PC-3 (cell line): ENCODE measurements at regions not wholly inside any gene's neighbourhood (a gene's known extent, or its start where the extent isn't known, plus 50 kb on each side); places are given as distances from the start of the nearest gene placed in this dataset.

Source experiments
- ATAC-seq: fragments of 200-7000 bp; cut with Tn5 transposase; 2 replicates; pipeline ENCODE4 v1.9.1; 2020; ENCODE audit warnings: mild to moderate bottlenecking, moderate library complexity
- BruUV-seq: library from RNA; stranded (reverse); fragments of 400-500 nt; replicated peaks from 2 replicates; lab custom pipeline; 2021; lab: Mats Ljungman, UMichigan
- CTCF ChIA-PET: fragments of 300-600 bp; sonication (Branson Sonifier 250); formaldehyde crosslinking; loops from one replicate; lab custom pipeline; 2022; ENCODE audit warnings: antibody characterized with exemption; lab: Charles Lee
- POLR2A ChIA-PET: fragments of 300-600 bp; sonication (Branson Sonifier 250); formaldehyde crosslinking; loops from one replicate; lab custom pipeline; 2022; ENCODE audit warnings: antibody characterized with exemption; ENCODE audit not compliant: unreplicated experiment; lab: Charles Lee
- DNase-seq: peaks from one replicate; pipeline ENCODE4 v3.0.0-alpha.2; 2015
- H2AFZ ChIP-seq: fragments of 300-600 bp; sonication (generic); 2 replicates; pipeline ENCODE4 v1.6.0; 2016; ENCODE audit warnings: antibody characterized with exemption, low read length
- H3F3A ChIP-seq: fragments of 300-600 bp; sonication (generic); one replicate; pipeline ENCODE4 v1.6.0; 2017; ENCODE audit warnings: antibody characterized with exemption, low read length, control low read depth, mild to moderate bottlenecking; ENCODE audit not compliant: unreplicated experiment
- H3K27ac ChIP-seq: fragments of 300-600 bp; sonication (generic); 2 replicates; pipeline ENCODE4 v1.5.1; 2016; ENCODE audit warnings: mild to moderate bottlenecking, low read length
- H3K27me3 ChIP-seq: fragments of 300-600 bp; sonication (generic); 2 replicates; pipeline ENCODE4 v1.6.1; 2016; ENCODE audit warnings: low read length, mixed read lengths
- H3K36me3 ChIP-seq: fragments of 300-600 bp; sonication (generic); 2 replicates; pipeline ENCODE4 v1.6.1; 2016; ENCODE audit warnings: low read depth, mixed run types, low read length, mixed read lengths
- H3K4me1 ChIP-seq: fragments of 300-600 bp; sonication (generic); 2 replicates; pipeline ENCODE4 v1.5.1; 2016; ENCODE audit warnings: low read length; ENCODE audit not compliant: insufficient read depth
- H3K4me2 ChIP-seq: fragments of 300-600 bp; sonication (generic); 2 replicates; pipeline ENCODE4 v1.6.0; 2016; ENCODE audit warnings: low read length
- H3K4me3 ChIP-seq: fragments of 300-600 bp; sonication (generic); 2 replicates; pipeline ENCODE4 v1.5.1; 2016; ENCODE audit warnings: mild to moderate bottlenecking, low read length, mixed read lengths
- H3K79me2 ChIP-seq: fragments of 300-600 bp; sonication (generic); 2 replicates; pipeline ENCODE4 v1.6.1; 2017; ENCODE audit warnings: low read length, mixed read lengths
- H3K9ac ChIP-seq: fragments of 300-600 bp; sonication (generic); 2 replicates; pipeline ENCODE4 v1.6.0; 2016; ENCODE audit warnings: mild to moderate bottlenecking, low read length
- H3K9me2 ChIP-seq: fragments of 300-600 bp; sonication (generic); replicated peaks from 2 replicates; pipeline ENCODE4 v1.6.1; 2016; ENCODE audit warnings: mixed run types, low read length, mixed read lengths
- H3K9me3 ChIP-seq: fragments of 300-600 bp; sonication (generic); 2 replicates; pipeline ENCODE4 v1.6.1; 2016; ENCODE audit warnings: low read length, mixed read lengths
- H4K20me1 ChIP-seq: fragments of 300-600 bp; sonication (generic); 2 replicates; pipeline ENCODE4 v1.6.1; 2016; ENCODE audit warnings: low read length, mixed read lengths
- CTCF ChIP-seq: fragments of 300-600 bp; sonication (generic); conservative IDR thresholded peaks from 2 replicates; pipeline ENCODE4 v1.5.1; 2017; ENCODE audit warnings: antibody characterized with exemption, low read depth, mild to moderate bottlenecking, low read length
- EZH2 ChIP-seq: fragments of 300-600 bp; sonication (generic); IDR thresholded peaks from one replicate; pipeline ENCODE4 v1.6.1; 2017; ENCODE audit warnings: antibody characterized with exemption, mild to moderate bottlenecking, low read length; ENCODE audit not compliant: unreplicated experiment
- EZH2phosphoT487 ChIP-seq: fragments of 300-600 bp; sonication (generic); IDR thresholded peaks from 2 replicates; pipeline ENCODE4 v1.6.1; 2018; ENCODE audit warnings: mild to moderate bottlenecking, antibody characterized with exemption, low read length, borderline replicate concordance
- intact Hi-C: fragments of 100-400 bp; cut with micrococcal nuclease; formaldehyde crosslinking; loops from 2 replicates; pipeline ENCODE4 v1.9.0; 2023

GRCh38 chr6:98047871-98048270 lies 764.9 kb upstream of the MMS22L start:
- Histone ChIP-seq H3K4me3 (no peak overlapping the region), H3K36me3 (no peaks in the 10 kb centered on the region), H2AFZ (no peak overlapping the region), H3K79me2 (no peaks in the 10 kb centered on the region), H3K4me1 (no peaks in the 10 kb centered on the region), H3F3A (no peaks in the 10 kb centered on the region), H3K4me2 (no peak overlapping the region), H3K27me3 (peaks cover 76% of the 10 kb centered on the region), H3K9me2 (no peaks in the 10 kb centered on the region), H3K9ac (no peak overlapping the region), H3K9me3 (no peaks in the 10 kb centered on the region), H3K27ac (no peak overlapping the region), H4K20me1 (no peaks in the 10 kb centered on the region)
- ATAC-seq (no peak), DNase-seq (no peak)
- POLR2A ChIA-PET = interaction anchor here (0.7 kb wide), 1 partner anchor 876 kb away, joined by 3 read pairs; no protein-coding TSS in a partner anchor
- CTCF ChIA-PET = no interaction called here
- no peak for TF ChIP-seq CTCF
- TF ChIP-seq EZH2 = no peak
- no peak for TF ChIP-seq EZH2phosphoT487
- no TSS peak for BruUV-seq
- intact Hi-C loops = no loop called here

GRCh38 chr6:98054453-98054852 lies 771.4 kb upstream of the MMS22L start:
- Histone ChIP-seq H4K20me1 (no peaks in the 10 kb centered on the region), H3K4me2 (no peak overlapping the region), H3K4me1 (no peaks in the 10 kb centered on the region), H3K79me2 (no peaks in the 10 kb centered on the region), H3K27ac (no peak overlapping the region), H3K9me2 (no peaks in the 10 kb centered on the region), H3F3A (no peaks in the 10 kb centered on the region), H3K27me3 (peaks cover 49% of the 10 kb centered on the region), H3K9me3 (no peaks in the 10 kb centered on the region), H3K36me3 (no peaks in the 10 kb centered on the region), H3K4me3 (no peak overlapping the region), H3K9ac (no peak overlapping the region), H2AFZ (no peak overlapping the region)
- TF ChIP-seq EZH2phosphoT487 (no peak), EZH2 (no peak), CTCF (peak; percentile 55)
- no peak for ATAC-seq
- DNase-seq = peak; percentile 29
- ChIA-PET CTCF (interaction anchor here (0.6 kb wide), 1 partner anchor 308 kb away, joined by 3 read pairs; no protein-coding TSS in a partner anchor), POLR2A (no interaction called here)
- BruUV-seq = no TSS peak
- intact Hi-C loops = loop anchor here (5.0 kb wide), 1 partner anchor 793 kb away; no protein-coding TSS in a partner anchor

- Histone ChIP-seq H3K27ac (no peak overlapping the region), H3K4me1 (no peaks in the 10 kb centered on the region), H3K27me3 (peaks cover 31% of the 10 kb centered on the region), H3K79me2 (no peaks in the 10 kb centered on the region), H3K9ac (no peak overlapping the region), H2AFZ (no peak overlapping the region), H3K36me3 (no peaks in the 10 kb centered on the region), H3K4me3 (no peak overlapping the region), H3K9me2 (no peaks in the 10 kb centered on the region), H3F3A (no peaks in the 10 kb centered on the region), H4K20me1 (no peaks in the 10 kb centered on the region), H3K4me2 (no peak overlapping the region), H3K9me3 (no peaks in the 10 kb centered on the region)
- DNase-seq = no peak
- TF ChIP-seq EZH2phosphoT487 (no peak), CTCF (no peak), EZH2 (no peak)
- ATAC-seq = no peak
- intact Hi-C loops = no loop called here
- no TSS peak for BruUV-seq
- ChIA-PET POLR2A (no interaction called here), CTCF (no interaction called here)
Measured at GRCh38 chr6:98056955-98057354, 773.9 kb upstream of the MMS22L start.
